ENCODE measurements at regions not wholly inside any gene's neighbourhood (a gene's known extent, or its start where the extent isn't known, plus 50 kb on each side); places are given as distances from the start of the nearest gene placed in this dataset.

DNA sequence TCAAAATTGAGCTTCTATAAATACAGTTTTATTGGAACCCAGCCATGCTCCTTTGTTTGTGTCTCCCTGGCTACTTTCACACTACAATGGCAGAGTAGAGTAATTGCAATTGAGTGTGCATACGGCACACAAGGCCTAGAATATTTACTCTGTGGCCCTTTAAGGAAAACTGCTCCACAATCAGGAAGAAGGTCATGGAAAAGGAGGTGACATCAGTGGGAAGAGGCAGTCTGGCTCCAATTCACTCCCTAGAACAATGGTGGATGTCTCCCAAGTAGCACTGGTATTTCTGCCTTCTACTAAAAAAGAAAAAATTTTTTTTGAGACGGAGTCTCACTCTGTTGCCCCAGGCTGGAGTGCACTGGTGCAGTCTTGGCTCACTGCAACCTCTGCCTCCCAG is 51.3 kb downstream of the KRTAP19-8 start:
- Mint-ChIP-seq H3K27me3 (peaks cover 8% of the 10 kb centered on the region), H3K4me1 (no peaks in the 10 kb centered on the region), H3K4me3 (no peak overlapping the region), H3K36me3 (no peaks in the 10 kb centered on the region), H3K27ac (no peak overlapping the region), H3K9me3 (ENCODE audit: low read depth) (no peaks in the 10 kb centered on the region)
- CTCF ChIA-PET, result no interaction called here
- ATAC-seq (no peak), DNase-seq (no peak)

DNA sequence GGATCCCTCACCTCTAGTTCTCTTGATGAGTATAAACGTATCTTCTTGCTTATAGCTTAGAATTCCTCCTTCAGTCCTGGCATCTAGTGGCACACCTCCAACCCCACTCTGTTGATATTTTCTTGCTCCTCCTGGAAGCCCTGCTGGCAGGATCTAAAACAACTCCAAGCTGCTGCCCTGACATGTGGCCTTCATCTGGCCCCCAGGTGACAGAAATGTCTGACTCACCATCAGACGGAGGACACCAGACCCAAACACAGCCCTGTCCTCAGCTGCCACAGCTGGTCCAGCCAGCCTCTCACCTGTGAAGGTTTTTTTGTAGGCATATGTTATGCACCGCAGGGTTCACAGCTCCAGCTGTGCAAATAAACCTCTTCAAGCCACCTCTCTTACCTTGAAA is 53.4 kb downstream of the KRTAP19-8 start:
- Mint-ChIP-seq H3K27ac (no peak overlapping the region), H3K4me3 (no peak overlapping the region), H3K9me3 (ENCODE audit: low read depth) (no peaks in the 10 kb centered on the region), H3K27me3 (peaks cover 3% of the 10 kb centered on the region), H3K4me1 (no peaks in the 10 kb centered on the region), H3K36me3 (no peaks in the 10 kb centered on the region)
- ATAC-seq (no peak), DNase-seq (no peak)
- CTCF ChIA-PET, result interaction anchor here (1.2 kb wide), 1 partner anchor 15 kb away, joined by 3 read pairs; no protein-coding TSS in a partner anchor

DNA sequence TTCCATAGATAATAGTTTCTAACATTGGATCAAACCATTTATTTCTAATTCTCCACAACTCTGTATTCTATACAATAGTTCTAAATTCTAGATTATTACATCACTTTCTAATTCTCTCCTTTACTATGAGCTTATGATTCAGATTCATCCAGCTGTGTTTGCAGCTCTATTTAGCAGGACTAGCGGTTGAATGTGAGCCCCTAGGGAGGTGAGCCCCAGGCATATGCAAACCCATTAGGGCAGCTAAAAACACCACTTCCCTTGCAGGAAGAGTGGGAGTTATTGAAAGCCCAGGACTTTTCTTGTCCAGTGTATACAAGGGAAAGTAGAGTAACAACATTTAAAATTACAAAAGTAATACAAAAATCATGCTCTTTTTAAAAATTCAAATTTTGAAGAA is 56.9 kb downstream of the KRTAP19-8 start:
- peaks cover 3% of the 10 kb centered on the region for H3K36me3 Mint-ChIP-seq
- H3K9me3 Mint-ChIP-seq (ENCODE audit: low read depth), result no peaks in the 10 kb centered on the region
- H3K27me3 Mint-ChIP-seq, result no peaks in the 10 kb centered on the region
- DNase-seq, result no peak
- peaks cover 10% of the 10 kb centered on the region for H3K4me1 Mint-ChIP-seq
- CTCF ChIA-PET, result no interaction called here
- H3K4me3 Mint-ChIP-seq, result no peak overlapping the region
- H3K27ac Mint-ChIP-seq, result no peak overlapping the region
- ATAC-seq, result no peak

DNA sequence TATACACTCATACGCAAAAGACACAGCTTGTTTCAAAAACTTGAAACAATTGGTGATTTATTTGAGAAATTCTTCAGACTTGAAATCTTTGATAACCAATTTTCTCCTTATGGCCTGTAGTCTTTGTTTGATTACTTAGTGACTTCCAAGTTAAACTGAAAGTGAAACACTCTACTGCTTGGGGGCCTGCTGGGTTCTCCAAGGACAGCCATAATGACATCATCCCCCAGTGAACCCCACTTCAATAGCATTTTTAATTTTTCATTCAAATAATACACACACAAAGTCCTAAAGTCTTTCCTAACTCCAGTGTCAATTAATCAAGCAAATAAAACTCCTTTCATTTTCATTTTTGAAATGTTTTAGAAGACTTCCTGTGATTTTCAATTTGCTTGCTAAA is 59.2 kb downstream of the KRTAP19-8 start:
- H3K27me3 Mint-ChIP-seq, result no peaks in the 10 kb centered on the region
- H3K27ac Mint-ChIP-seq, result peak overlapping the region; percentile 67
- H3K9me3 Mint-ChIP-seq (ENCODE audit: low read depth), result no peaks in the 10 kb centered on the region
- peaks cover 3% of the 10 kb centered on the region for H3K36me3 Mint-ChIP-seq
- peak; percentile 84 for ATAC-seq
- DNase-seq, result peak; percentile 45
- peak overlapping the region; percentile 23 for H3K4me3 Mint-ChIP-seq
- CTCF ChIA-PET, result no interaction called here
- peaks cover 10% of the 10 kb centered on the region for H3K4me1 Mint-ChIP-seq

DNA sequence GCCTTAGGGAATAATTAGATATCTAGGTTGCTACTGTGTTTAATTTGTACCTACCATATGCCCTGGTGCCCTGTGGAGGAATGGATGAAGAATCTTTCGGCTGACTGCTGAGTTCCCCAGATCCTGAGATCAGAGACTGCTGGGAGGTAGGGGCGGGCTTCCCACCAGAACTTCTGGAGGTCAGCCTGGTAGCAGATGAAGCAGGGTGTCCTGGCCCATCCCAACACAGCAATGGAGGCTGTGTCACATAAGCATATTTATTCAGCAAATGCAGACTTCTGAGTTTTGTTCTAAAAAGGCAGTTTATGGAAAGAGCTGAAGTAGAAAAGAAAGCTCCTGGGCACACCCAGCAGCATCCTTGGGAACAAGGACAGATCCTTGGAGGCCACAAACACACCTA is 74.0 kb downstream of the KRTAP19-8 start:
- Mint-ChIP-seq H3K4me1 (no peaks in the 10 kb centered on the region), H3K27ac (no peak overlapping the region), H3K9me3 (ENCODE audit: low read depth) (no peaks in the 10 kb centered on the region), H3K27me3 (peaks cover 11% of the 10 kb centered on the region), H3K36me3 (no peaks in the 10 kb centered on the region), H3K4me3 (no peak overlapping the region)
- ATAC-seq, result no peak
- DNase-seq, result no peak
- CTCF ChIA-PET, result no interaction called here

DNA sequence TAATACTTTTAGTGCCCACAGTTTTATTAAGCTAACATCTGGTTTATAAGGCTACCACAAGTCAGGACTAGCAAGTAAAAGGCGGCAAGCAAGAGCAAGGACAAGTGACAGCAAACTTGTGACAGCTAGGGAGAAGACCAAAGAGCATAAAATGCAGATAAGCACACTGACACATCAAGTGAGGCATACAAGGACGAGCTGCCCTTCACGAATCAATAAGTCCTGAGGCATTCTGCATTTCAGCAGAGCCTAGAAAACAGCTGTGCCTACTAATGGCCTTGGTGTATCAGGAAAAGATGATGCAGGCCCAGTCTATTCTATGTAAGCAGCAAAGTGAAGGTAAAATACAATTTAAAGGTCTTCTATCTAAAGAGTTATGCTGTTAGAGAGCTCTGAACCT is 74.8 kb downstream of the KRTAP19-8 start:
- no peak overlapping the region for H3K27ac Mint-ChIP-seq
- DNase-seq, result no peak
- no peaks in the 10 kb centered on the region for H3K36me3 Mint-ChIP-seq
- H3K4me1 Mint-ChIP-seq, result no peaks in the 10 kb centered on the region
- H3K27me3 Mint-ChIP-seq, result peaks cover 9% of the 10 kb centered on the region
- no peak overlapping the region for H3K4me3 Mint-ChIP-seq
- ATAC-seq, result no peak
- CTCF ChIA-PET, result no interaction called here
- no peaks in the 10 kb centered on the region for H3K9me3 Mint-ChIP-seq (ENCODE audit: low read depth)

DNA sequence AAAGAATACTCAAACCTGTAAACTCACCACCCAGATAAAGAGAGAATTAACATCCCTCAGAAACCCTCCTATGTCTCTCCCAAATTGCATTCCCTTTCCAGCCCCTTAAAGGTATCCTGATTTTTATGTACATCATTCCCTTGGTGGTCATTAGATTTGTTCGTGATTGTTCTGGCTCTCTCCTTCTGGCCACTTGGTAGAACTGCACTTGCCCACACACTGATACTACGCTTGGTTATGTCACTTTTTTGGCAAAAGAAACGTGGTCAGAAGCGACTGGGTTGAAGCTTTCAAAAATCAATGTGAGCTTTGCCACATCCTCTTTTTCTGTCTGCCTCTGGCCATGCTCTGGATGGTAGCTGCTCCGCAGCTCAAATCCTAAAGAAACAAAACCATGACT is 76.3 kb downstream of the KRTAP19-8 start:
- H3K9me3 Mint-ChIP-seq (ENCODE audit: low read depth), result no peaks in the 10 kb centered on the region
- ATAC-seq (no peak), DNase-seq (no peak)
- H3K36me3 Mint-ChIP-seq, result no peaks in the 10 kb centered on the region
- H3K4me3 Mint-ChIP-seq, result no peak overlapping the region
- CTCF ChIA-PET, result no interaction called here
- H3K27me3 Mint-ChIP-seq, result peaks cover 9% of the 10 kb centered on the region
- no peaks in the 10 kb centered on the region for H3K4me1 Mint-ChIP-seq
- H3K27ac Mint-ChIP-seq, result no peak overlapping the region

DNA sequence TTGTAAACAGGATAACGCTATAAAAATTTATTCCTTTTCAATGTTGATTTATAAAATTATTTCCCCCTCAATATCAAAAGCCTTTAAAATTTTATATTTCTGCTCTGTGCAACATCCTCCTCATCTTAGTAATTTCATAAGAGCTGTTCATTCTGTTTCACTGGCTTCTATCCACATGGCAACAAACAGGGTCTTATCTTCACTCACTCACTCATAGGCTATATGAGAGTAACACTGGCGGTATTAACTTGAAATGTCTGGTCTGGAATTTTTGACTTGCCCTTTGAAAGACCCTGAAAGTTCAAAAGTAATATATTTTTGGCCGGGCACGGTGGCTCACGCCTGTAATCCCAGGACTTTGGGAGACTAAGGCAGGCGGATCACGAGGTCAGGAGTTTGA is 77.4 kb upstream of the KRTAP11-1 start:
- Mint-ChIP-seq H3K9me3 (ENCODE audit: low read depth) (no peaks in the 10 kb centered on the region), H3K36me3 (no peaks in the 10 kb centered on the region), H3K27ac (no peak overlapping the region), H3K27me3 (peaks cover 4% of the 10 kb centered on the region), H3K4me1 (no peaks in the 10 kb centered on the region), H3K4me3 (no peak overlapping the region)
- no peak for DNase-seq
- ATAC-seq, result no peak
- CTCF ChIA-PET, result no interaction called here

DNA sequence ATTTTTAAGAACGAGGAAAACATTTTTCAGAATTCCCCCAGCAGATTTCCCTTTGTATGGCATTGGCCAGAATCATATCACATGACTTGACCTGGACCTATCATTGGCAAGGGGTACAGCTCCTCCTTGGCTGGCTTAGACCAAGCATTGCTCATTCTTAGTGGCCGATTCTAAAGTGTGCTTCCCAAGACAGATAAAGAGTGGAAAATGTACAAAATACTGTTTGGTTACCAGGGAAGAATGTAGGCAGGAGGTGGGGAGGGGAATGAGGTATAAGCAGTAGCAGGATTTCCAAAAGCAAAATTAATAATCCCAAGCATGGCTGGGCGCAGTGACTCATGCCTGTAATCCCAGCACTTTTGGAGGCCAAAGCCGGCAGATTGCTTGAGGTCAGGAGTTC is 75.6 kb upstream of the KRTAP11-1 start:
- no peak overlapping the region for H3K27ac Mint-ChIP-seq
- no peaks in the 10 kb centered on the region for H3K27me3 Mint-ChIP-seq
- H3K9me3 Mint-ChIP-seq (ENCODE audit: low read depth), result no peaks in the 10 kb centered on the region
- no peak overlapping the region for H3K4me3 Mint-ChIP-seq
- CTCF ChIA-PET, result interaction anchor here (0.6 kb wide), 1 partner anchor 124 kb away, joined by 3 read pairs; no protein-coding TSS in a partner anchor
- DNase-seq, result no peak
- no peaks in the 10 kb centered on the region for H3K4me1 Mint-ChIP-seq
- ATAC-seq, result no peak
- no peaks in the 10 kb centered on the region for H3K36me3 Mint-ChIP-seq

DNA sequence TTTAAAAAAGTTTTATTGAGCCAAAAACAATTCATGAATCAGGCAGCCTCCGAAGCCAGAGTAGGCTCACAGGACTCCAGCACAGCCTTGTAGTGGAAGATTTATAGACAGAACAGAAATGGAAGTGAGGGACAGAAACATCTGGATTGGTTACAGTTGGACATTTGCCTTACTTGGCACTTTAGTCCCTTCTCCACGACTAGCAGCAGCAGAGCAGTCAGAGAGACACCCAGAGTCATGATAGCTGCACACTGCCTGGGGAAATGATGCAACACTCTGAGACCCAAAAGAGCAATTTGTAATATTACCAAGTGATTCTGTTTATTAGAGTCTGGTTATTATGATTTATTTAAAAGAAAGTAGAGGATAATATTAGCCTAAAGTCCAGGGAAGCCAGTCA is 72.2 kb upstream of the KRTAP11-1 start:
- Mint-ChIP-seq H3K4me3 (no peak overlapping the region), H3K4me1 (no peaks in the 10 kb centered on the region), H3K9me3 (ENCODE audit: low read depth) (no peaks in the 10 kb centered on the region), H3K36me3 (no peaks in the 10 kb centered on the region), H3K27me3 (no peaks in the 10 kb centered on the region), H3K27ac (no peak overlapping the region)
- CTCF ChIA-PET, result no interaction called here
- no peak for DNase-seq
- ATAC-seq, result no peak

DNA sequence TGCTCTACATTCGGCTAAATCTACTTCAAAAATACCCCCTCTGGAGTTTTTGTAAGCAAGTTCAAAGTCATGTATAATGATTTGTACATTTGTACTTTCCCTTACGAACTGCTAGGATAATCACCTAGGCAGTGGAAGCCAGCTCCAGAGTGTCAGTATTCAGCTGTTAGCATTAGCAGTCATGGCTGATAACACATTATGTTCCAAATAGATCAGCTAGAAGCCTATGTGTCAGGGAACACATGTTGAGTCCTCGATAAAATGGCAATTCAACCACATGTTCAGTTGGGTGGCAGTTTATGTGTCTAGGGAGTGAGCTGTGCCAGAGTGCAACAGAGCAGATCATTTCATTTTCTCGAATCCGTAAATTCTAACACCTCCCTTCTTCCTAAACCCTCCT is 65.8 kb upstream of the KRTAP11-1 start:
- CTCF ChIA-PET, result no interaction called here
- no peak for ATAC-seq
- DNase-seq, result no peak

DNA sequence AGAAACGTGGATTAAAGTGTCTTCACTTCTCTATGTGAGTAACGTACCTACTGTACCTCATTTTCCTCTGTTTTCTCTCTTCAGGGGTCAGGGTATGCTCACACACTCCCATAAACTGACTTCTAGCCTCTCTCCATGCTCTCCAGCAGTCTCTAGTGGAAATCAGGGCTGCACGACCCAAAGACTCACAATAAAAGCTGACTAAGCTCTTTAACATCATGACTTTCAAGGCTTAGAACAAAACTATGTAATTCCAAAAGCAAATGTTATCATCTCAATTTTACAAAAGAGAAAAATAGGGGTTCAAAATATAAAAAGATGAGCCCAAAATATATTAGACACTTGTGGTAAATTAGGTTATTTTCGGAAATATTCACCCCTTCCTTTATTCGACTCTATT is 62.5 kb upstream of the KRTAP11-1 start:
- H3K9me3 Mint-ChIP-seq (ENCODE audit: low read depth), result no peaks in the 10 kb centered on the region
- DNase-seq (no peak), ATAC-seq (no peak)
- no peak overlapping the region for H3K27ac Mint-ChIP-seq
- CTCF ChIA-PET, result no interaction called here
- no peaks in the 10 kb centered on the region for H3K36me3 Mint-ChIP-seq
- no peaks in the 10 kb centered on the region for H3K4me1 Mint-ChIP-seq
- H3K27me3 Mint-ChIP-seq, result no peaks in the 10 kb centered on the region
- no peak overlapping the region for H3K4me3 Mint-ChIP-seq

More for the DNA sequence above, 65.8 kb upstream of the KRTAP11-1 start:
- Mint-ChIP-seq H3K36me3 (no peaks in the 10 kb centered on the region), H3K4me3 (no peak overlapping the region), H3K27ac (no peak overlapping the region), H3K4me1 (no peaks in the 10 kb centered on the region), H3K27me3 (no peaks in the 10 kb centered on the region), H3K9me3 (ENCODE audit: low read depth) (no peaks in the 10 kb centered on the region)

DNA sequence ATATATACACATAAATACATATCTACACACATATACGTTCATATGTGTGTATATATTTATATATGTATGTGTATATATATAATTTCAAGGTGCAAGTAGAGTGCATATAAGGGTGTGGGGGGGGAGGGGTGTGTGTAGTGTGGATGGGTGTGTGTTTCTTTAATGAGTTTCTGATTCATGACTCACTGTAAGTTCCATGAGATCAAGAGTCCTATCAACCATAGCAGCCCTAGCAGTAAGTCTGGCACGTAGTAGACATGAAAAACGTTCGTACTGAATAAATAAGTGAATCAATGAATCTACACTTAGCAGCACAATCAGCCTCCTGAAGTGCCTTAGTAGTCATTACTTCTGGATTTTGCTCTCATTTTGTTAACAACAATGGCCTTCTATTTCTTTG is 61.9 kb upstream of the KRTAP11-1 start:
- no peaks in the 10 kb centered on the region for H3K27me3 Mint-ChIP-seq
- H3K4me3 Mint-ChIP-seq, result no peak overlapping the region
- no peak for ATAC-seq
- H3K27ac Mint-ChIP-seq, result no peak overlapping the region
- CTCF ChIA-PET, result no interaction called here
- H3K36me3 Mint-ChIP-seq, result no peaks in the 10 kb centered on the region
- no peaks in the 10 kb centered on the region for H3K4me1 Mint-ChIP-seq
- DNase-seq, result no peak
- no peaks in the 10 kb centered on the region for H3K9me3 Mint-ChIP-seq (ENCODE audit: low read depth)

DNA sequence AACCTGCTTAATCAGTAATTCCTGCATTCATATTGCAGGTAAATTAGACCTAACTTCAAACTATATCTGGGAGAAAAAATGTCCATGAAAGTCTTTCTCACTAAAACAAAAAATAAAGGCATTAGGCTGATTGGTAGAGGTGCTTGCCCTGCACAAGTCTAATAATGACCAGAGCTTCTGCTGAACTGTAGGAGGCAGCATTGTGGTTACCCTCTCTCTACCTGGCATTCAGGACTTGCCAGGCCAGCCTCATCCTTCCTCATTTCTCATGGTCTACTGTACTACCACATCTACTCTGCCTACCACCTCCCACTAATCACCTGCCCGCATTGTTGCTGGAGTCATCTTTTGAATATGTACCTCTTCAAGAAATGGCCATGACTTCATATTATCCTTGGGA is 60.8 kb upstream of the KRTAP11-1 start:
- no peaks in the 10 kb centered on the region for H3K36me3 Mint-ChIP-seq
- H3K27ac Mint-ChIP-seq, result no peak overlapping the region
- CTCF ChIA-PET, result no interaction called here
- DNase-seq (no peak), ATAC-seq (no peak)
- peaks cover under 1% of the 10 kb centered on the region for H3K9me3 Mint-ChIP-seq (ENCODE audit: low read depth)
- H3K4me3 Mint-ChIP-seq, result no peak overlapping the region
- no peaks in the 10 kb centered on the region for H3K4me1 Mint-ChIP-seq
- no peaks in the 10 kb centered on the region for H3K27me3 Mint-ChIP-seq

DNA sequence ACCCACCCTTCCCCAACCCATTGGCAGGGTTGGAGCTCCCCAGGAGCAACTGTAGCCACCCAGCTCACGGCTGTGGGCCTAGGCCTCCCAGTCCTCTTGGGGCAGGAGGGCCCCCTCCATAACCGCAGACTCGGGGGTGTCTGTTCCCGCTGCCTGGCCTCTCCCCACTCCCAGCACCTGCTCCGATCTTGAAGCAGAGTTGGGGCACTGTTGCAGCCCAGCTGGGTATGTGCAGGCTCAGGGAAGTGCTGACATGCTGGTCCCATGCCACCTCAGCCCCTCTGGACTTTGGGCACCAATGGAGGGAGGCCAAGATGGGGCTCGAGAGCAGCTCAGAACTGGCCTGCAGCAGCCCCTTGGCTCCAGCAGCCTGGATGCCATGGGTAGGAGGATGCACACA is 54.8 kb upstream of the KRTAP11-1 start:
- H3K4me3 Mint-ChIP-seq, result no peak overlapping the region
- ATAC-seq (no peak), DNase-seq (no peak)
- H3K36me3 Mint-ChIP-seq, result no peaks in the 10 kb centered on the region
- CTCF ChIA-PET, result no interaction called here
- H3K4me1 Mint-ChIP-seq, result no peaks in the 10 kb centered on the region
- H3K9me3 Mint-ChIP-seq (ENCODE audit: low read depth), result peaks cover 5% of the 10 kb centered on the region
- no peaks in the 10 kb centered on the region for H3K27me3 Mint-ChIP-seq
- no peak overlapping the region for H3K27ac Mint-ChIP-seq

Data from activated CD8-positive, alpha-beta memory T cell treated with anti-CD3 and anti-CD28 coated beads, Interleukin-2, amount 10 ng/mL, durations not matched to agents 7 days and 5 days (primary cell).